Neural progenitor cell (in vitro differentiated cells): ENCODE measurements at regions not wholly inside any gene's neighbourhood (a gene's known extent, or its start where the extent isn't known, plus 50 kb on each side); places are given as distances from the start of the nearest gene placed in this dataset.
"Not testable (repeated sequence)": the region's sequence is repeated elsewhere in the genome, so short reads cannot be mapped to it uniquely, and the experiment has no call there.

ENCODE experiments used
- CTCF ChIP-seq: fragments of 200-600 bp; sonication (generic); IDR thresholded peaks from 2 replicates; pipeline ENCODE4 v1.5.1; 2017; ENCODE audit warnings: antibody characterized with exemption, mild to moderate bottlenecking
- EZH2 ChIP-seq: fragments of 200-600 bp; sonication (generic); IDR thresholded peaks from 2 replicates; pipeline ENCODE4 v1.6.1; 2017; ENCODE audit warnings: antibody characterized with exemption, mild to moderate bottlenecking, moderate library complexity

GRCh38 chr21:6098191-6098935, 4423.0 kb upstream of the TPTE start:
- TF ChIP-seq CTCF, EZH2: not testable (repeated sequence)
